ENCODE measurements at regions not wholly inside any gene's neighbourhood (a gene's known extent, or its start where the extent isn't known, plus 50 kb on each side); places are given as distances from the start of the nearest gene placed in this dataset.

- no peak for TF ChIP-seq CTCF (IDR thresholded peaks at IDR 0.05)
- TF ChIP-seq POLR2A (IDR thresholded peaks at IDR 0.05) = no peak
- no peak for TF ChIP-seq POLR2AphosphoS5 (IDR thresholded peaks at IDR 0.05; ENCODE audit: insufficient read depth in 1 of 2, low read depth in 1 of 2)
Measured at GRCh38 chr10:44463511-44464121, 78.7 kb upstream of the CXCL12 start.

All from vagina (tissue), 2 donors.